ENCODE measurements at regions not wholly inside any gene's neighbourhood (a gene's known extent, or its start where the extent isn't known, plus 50 kb on each side); places are given as distances from the start of the nearest gene placed in this dataset.

DNA sequence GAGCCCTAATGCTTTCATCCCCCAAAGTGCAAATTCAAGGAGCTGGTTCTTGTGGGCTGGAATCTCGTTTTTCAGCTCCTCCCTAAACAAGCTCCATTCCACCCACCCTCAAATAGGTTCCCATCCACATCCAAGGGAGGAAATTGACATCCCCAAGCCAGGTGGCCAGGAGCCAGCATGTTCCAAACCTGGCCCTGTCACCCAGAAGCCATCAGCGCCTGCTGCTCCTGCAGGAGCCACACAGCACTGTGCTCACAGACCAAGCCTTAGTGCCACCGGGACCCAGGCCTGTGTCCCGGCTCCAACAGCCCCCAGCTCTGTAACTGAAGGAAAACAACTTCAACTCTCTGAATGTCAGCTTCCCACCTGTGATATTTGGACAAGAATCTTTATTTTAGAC lies 263.6 kb downstream of the UACA start:
- Histone ChIP-seq H3K4me3 (ENCODE audit: insufficient read length, low read depth) (no peak overlapping the region), H3K9me3 (ENCODE audit: insufficient read depth, low read length) (no peaks in the 10 kb centered on the region), H3K4me1 (ENCODE audit: insufficient read depth, insufficient read length) (peaks cover 14% of the 10 kb centered on the region), H3K27me3 (ENCODE audit: insufficient read depth, insufficient read length) (no peaks in the 10 kb centered on the region), H3K36me3 (ENCODE audit: insufficient read depth, insufficient read length, low read length) (no peaks in the 10 kb centered on the region), H3K9ac (ENCODE audit: insufficient read length, low read depth) (no peak overlapping the region)
- DNase-seq (ENCODE audit: low read depth, low spot score): no peak
- no peak for TF ChIP-seq ZNF274 (IDR thresholded peaks at IDR 0.05; ENCODE audit: low read depth, low read length)
- TF ChIP-seq SUZ12 (IDR thresholded peaks at IDR 0.05; ENCODE audit: extremely low read depth, insufficient read depth, insufficient read length): no peak
- no peak for TF ChIP-seq YY1 (IDR thresholded peaks at IDR 0.05; ENCODE audit: insufficient read depth, insufficient read length)

DNA sequence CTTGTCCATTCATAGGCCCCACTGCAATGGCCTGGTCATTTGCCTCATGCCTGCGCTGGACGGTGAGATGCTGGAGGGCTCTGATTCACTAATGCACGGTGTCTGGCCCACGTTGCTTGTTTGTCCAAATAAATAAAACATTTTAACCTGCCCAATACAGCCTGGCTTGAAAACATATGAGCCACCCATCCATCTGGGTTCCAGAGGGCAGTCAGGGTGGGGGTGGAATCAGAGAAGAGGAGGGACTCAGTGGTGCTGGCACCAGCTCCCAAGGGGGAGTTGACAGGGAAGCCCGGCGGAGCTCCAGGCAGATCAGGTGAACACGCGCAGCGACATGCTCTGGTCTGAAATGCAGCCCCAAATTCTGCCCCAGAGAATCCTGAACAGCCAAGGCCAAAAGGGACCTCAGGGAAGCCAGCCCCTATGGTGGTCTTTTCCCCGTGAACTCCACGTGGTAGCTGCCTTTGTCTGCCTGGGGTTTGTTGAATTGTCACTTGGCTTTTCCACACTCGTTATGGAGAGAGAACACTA lies 265.2 kb downstream of the UACA start:
- peaks cover 7% of the 10 kb centered on the region for H3K4me1 ChIP-seq (ENCODE audit: insufficient read depth, insufficient read length)
- no peak for DNase-seq (ENCODE audit: low read depth, low spot score)
- TF ChIP-seq ZNF274 (IDR thresholded peaks at IDR 0.05; ENCODE audit: low read depth, low read length) (no peak), SUZ12 (IDR thresholded peaks at IDR 0.05; ENCODE audit: extremely low read depth, insufficient read depth, insufficient read length) (no peak), YY1 (IDR thresholded peaks at IDR 0.05; ENCODE audit: insufficient read depth, insufficient read length) (no peak)
- no peaks in the 10 kb centered on the region for H3K9me3 ChIP-seq (ENCODE audit: insufficient read depth, low read length)
- no peak overlapping the region for H3K9ac ChIP-seq (ENCODE audit: insufficient read length, low read depth)
- H3K36me3 ChIP-seq (ENCODE audit: insufficient read depth, insufficient read length, low read length): no peaks in the 10 kb centered on the region
- H3K27me3 ChIP-seq (ENCODE audit: insufficient read depth, insufficient read length): no peaks in the 10 kb centered on the region
- H3K4me3 ChIP-seq (ENCODE audit: insufficient read length, low read depth): no peak overlapping the region

DNA sequence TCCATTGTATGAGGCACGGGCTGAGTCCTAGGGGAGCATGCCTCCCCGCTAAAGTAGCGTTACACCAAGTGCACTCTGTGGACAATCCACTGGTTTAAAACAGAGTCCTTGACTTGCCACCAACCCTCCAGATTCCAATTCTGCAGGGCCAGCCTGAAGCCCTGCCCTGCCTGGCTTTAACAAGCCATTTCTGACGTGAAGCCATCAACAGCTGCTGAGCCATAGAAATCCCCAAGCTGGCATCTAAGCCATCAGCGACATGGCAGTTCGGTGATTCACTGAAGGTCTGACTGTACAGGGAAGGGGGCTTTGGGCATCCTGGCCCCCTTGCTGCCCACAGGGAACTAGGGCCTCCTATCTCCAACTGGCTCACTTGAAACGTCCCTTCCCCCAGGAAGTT lies 265.7 kb downstream of the UACA start:
- TF ChIP-seq ZNF274 (IDR thresholded peaks at IDR 0.05; ENCODE audit: low read depth, low read length): no peak
- TF ChIP-seq SUZ12 (IDR thresholded peaks at IDR 0.05; ENCODE audit: extremely low read depth, insufficient read depth, insufficient read length): no peak
- TF ChIP-seq YY1 (IDR thresholded peaks at IDR 0.05; ENCODE audit: insufficient read depth, insufficient read length): no peak
- H3K27me3 ChIP-seq (ENCODE audit: insufficient read depth, insufficient read length): no peaks in the 10 kb centered on the region
- peaks cover 7% of the 10 kb centered on the region for H3K4me1 ChIP-seq (ENCODE audit: insufficient read depth, insufficient read length)
- no peak overlapping the region for H3K9ac ChIP-seq (ENCODE audit: insufficient read length, low read depth)
- no peaks in the 10 kb centered on the region for H3K36me3 ChIP-seq (ENCODE audit: insufficient read depth, insufficient read length, low read length)
- H3K9me3 ChIP-seq (ENCODE audit: insufficient read depth, low read length): no peaks in the 10 kb centered on the region
- DNase-seq (ENCODE audit: low read depth, low spot score): no peak
- H3K4me3 ChIP-seq (ENCODE audit: insufficient read length, low read depth): no peak overlapping the region

DNA sequence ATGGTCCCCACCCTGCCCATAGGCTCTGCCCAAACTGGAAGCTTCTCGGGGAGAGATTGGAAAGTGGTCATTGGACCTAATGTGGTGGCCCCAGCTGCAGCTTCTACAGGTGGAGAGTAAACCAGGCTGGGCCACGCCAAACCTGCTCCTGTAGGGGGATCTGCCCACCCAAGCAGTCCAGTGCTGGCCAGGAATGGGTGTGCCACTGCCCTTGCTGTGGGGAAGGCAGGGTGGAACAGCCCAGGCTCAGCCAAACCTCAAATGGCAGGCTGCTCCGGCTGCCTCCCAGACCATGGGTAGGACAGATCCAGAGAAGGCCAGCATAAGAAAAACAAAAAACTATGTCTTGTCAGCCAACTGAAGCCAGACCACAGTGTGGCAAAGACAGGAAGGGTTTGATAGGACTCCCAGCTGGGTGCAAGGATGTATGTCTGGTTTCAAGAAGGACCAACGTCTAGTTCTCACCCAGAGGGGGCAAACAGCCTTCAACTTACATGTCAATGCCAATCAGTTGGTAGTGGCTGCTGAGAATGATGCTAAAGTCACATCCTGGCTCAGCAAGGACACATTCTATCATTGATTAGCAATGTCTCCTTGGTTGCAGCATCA lies 267.3 kb downstream of the UACA start:
- TF ChIP-seq YY1 (IDR thresholded peaks at IDR 0.05; ENCODE audit: insufficient read depth, insufficient read length) (no peak), SUZ12 (IDR thresholded peaks at IDR 0.05; ENCODE audit: extremely low read depth, insufficient read depth, insufficient read length) (no peak), ZNF274 (IDR thresholded peaks at IDR 0.05; ENCODE audit: low read depth, low read length) (no peak)
- Histone ChIP-seq H3K36me3 (ENCODE audit: insufficient read depth, insufficient read length, low read length) (no peaks in the 10 kb centered on the region), H3K4me3 (ENCODE audit: insufficient read length, low read depth) (no peak overlapping the region), H3K9ac (ENCODE audit: insufficient read length, low read depth) (no peak overlapping the region), H3K9me3 (ENCODE audit: insufficient read depth, low read length) (no peaks in the 10 kb centered on the region), H3K27me3 (ENCODE audit: insufficient read depth, insufficient read length) (no peaks in the 10 kb centered on the region), H3K4me1 (ENCODE audit: insufficient read depth, insufficient read length) (peaks cover 12% of the 10 kb centered on the region)
- DNase-seq (ENCODE audit: low read depth, low spot score): no peak

DNA sequence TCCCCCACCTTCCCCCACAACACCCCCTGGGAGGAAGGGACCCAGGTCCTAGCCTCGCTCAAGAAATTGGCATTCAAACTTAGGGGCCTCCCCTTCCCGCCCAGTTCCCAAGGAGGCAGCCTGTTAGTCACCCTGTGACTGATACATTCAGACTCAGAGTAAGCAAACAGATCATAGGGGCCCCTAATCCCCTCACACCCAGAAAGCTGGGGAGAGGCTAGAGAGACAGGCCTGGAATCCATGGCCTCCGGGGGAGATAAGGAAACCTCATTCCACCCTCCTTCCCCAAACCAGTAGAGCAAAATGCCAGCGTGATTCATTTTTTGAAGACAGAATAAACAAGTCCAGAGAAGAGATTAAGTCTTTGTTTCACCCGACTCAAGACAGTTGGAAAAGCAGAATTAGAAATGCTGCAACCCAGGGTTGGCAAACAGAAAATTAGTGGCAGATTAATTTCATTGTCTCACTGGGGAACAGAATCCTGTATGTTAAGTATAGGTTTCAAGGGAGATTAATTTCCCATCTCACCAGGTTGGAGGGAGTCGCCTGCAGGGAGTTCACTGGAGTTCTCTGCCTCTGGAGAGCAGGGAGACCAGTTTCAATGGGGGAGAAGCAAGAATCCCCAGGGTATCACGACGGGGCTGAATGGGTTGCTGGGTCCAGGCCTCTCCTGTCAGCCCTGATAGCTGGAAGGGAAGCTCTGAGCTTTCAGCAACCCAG lies 268.3 kb downstream of the UACA start:
- TF ChIP-seq YY1 (IDR thresholded peaks at IDR 0.05; ENCODE audit: insufficient read depth, insufficient read length) (no peak), SUZ12 (IDR thresholded peaks at IDR 0.05; ENCODE audit: extremely low read depth, insufficient read depth, insufficient read length) (no peak)
- DNase-seq (ENCODE audit: low read depth, low spot score): no peak
- Histone ChIP-seq H3K9me3 (ENCODE audit: insufficient read depth, low read length) (no peaks in the 10 kb centered on the region), H3K27me3 (ENCODE audit: insufficient read depth, insufficient read length) (no peaks in the 10 kb centered on the region), H3K4me1 (ENCODE audit: insufficient read depth, insufficient read length) (peaks cover 12% of the 10 kb centered on the region), H3K4me3 (ENCODE audit: insufficient read length, low read depth) (no peak overlapping the region), H3K36me3 (ENCODE audit: insufficient read depth, insufficient read length, low read length) (no peaks in the 10 kb centered on the region), H3K9ac (ENCODE audit: insufficient read length, low read depth) (no peak overlapping the region)

DNA sequence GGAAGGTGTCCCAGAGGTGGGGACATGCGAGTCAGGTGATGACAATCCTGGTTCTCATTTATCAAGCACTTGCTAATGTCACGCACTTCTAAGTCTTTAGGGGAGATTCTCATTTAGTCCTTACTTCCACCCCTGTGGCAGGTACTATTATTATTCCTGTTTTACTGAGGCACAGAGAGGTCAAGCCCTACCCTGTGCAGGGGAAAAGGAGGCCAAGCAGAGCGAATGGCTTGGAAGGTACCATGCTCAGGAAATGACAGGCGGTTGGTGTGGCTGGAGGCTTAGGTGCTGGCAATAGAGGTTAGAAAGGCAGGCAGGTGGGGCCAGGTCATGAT lies 268.9 kb downstream of the UACA start:
- no peak for TF ChIP-seq SUZ12 (IDR thresholded peaks at IDR 0.05; ENCODE audit: extremely low read depth, insufficient read depth, insufficient read length)
- TF ChIP-seq ZNF274 (IDR thresholded peaks at IDR 0.05; ENCODE audit: low read depth, low read length): no peak
- no peak for TF ChIP-seq YY1 (IDR thresholded peaks at IDR 0.05; ENCODE audit: insufficient read depth, insufficient read length)
- Histone ChIP-seq H3K9me3 (ENCODE audit: insufficient read depth, low read length) (no peaks in the 10 kb centered on the region), H3K27me3 (ENCODE audit: insufficient read depth, insufficient read length) (no peaks in the 10 kb centered on the region), H3K4me1 (ENCODE audit: insufficient read depth, insufficient read length) (peaks cover 12% of the 10 kb centered on the region), H3K9ac (ENCODE audit: insufficient read length, low read depth) (no peak overlapping the region), H3K4me3 (ENCODE audit: insufficient read length, low read depth) (no peak overlapping the region), H3K36me3 (ENCODE audit: insufficient read depth, insufficient read length, low read length) (no peaks in the 10 kb centered on the region)
- no peak for DNase-seq (ENCODE audit: low read depth, low spot score)

DNA sequence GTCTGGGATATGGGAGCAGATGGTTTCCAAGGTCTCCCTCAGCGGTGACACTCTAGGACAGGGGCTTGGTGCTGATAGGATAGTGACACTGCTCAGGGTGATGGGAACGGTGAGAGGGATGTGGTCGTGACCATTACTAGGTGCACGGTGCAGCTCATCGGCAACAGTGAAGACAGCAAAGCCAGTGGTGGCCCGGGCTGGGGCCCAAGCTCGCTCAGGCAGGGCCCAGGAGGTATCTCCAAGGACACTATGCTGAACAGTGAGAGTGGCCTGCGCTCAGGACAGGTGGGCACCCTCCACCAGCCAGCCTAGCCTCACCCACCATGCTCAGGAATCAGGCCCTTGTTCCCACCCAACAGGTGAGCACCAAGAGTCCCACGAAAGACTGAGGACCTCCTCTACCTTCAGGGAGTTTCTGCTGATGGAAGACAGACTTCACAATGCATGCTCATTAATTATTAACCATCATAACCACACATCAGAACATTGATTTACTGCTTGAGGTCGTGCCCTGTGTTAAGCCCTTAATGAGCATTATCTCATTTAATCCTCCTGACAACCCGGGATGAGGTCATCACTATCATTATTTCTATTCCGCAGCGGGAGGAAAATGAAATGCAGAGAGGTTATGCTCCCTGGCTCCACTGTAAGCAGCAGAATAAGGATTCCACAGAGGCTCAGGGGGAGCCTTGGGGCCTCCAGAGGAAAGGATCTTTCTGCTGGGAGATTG lies 269.4 kb downstream of the UACA start:
- Histone ChIP-seq H3K36me3 (ENCODE audit: insufficient read depth, insufficient read length, low read length) (no peaks in the 10 kb centered on the region), H3K4me3 (ENCODE audit: insufficient read length, low read depth) (no peak overlapping the region), H3K9ac (ENCODE audit: insufficient read length, low read depth) (no peak overlapping the region), H3K9me3 (ENCODE audit: insufficient read depth, low read length) (no peaks in the 10 kb centered on the region), H3K27me3 (ENCODE audit: insufficient read depth, insufficient read length) (no peaks in the 10 kb centered on the region), H3K4me1 (ENCODE audit: insufficient read depth, insufficient read length) (peaks cover 12% of the 10 kb centered on the region)
- no peak for DNase-seq (ENCODE audit: low read depth, low spot score)
- TF ChIP-seq SUZ12 (IDR thresholded peaks at IDR 0.05; ENCODE audit: extremely low read depth, insufficient read depth, insufficient read length): no peak
- TF ChIP-seq YY1 (IDR thresholded peaks at IDR 0.05; ENCODE audit: insufficient read depth, insufficient read length): no peak
- no peak for TF ChIP-seq ZNF274 (IDR thresholded peaks at IDR 0.05; ENCODE audit: low read depth, low read length)

All from NT2/D1 (cell line).